ENCODE measurements at regions not wholly inside any gene's neighbourhood (a gene's known extent, or its start where the extent isn't known, plus 50 kb on each side); places are given as distances from the start of the nearest gene placed in this dataset.
A peak's percentile ranks its signal among the peaks of the same experiment; 100 is the strongest.

- peak; percentile 67 for DNase-seq (ENCODE audit: low read depth)
- H3K4me3 ChIP-seq (ENCODE audit: low read depth, low read length) = no peak overlapping the region
- TF ChIP-seq CTCF (conservative IDR thresholded peaks at IDR 0.05; ENCODE audit: low read depth, low read length) = no peak
These were observed 121.1 kb upstream of the IL12B start for GRCh38 chr5:159451197-159452052.

- DNase-seq (ENCODE audit: low read depth) = no peak
- no peak overlapping the region for H3K4me3 ChIP-seq (ENCODE audit: low read depth, low read length)
- TF ChIP-seq CTCF (conservative IDR thresholded peaks at IDR 0.05; ENCODE audit: low read depth, low read length) = no peak
These were observed 122.3 kb upstream of the IL12B start for GRCh38 chr5:159452480-159453167.

- H3K4me3 ChIP-seq (ENCODE audit: low read depth, low read length) = no peak overlapping the region
- DNase-seq (ENCODE audit: low read depth) = no peak
- TF ChIP-seq CTCF (conservative IDR thresholded peaks at IDR 0.05; ENCODE audit: low read depth, low read length) = no peak
These were observed 122.9 kb upstream of the IL12B start for GRCh38 chr5:159453209-159453608.

GRCh38 chr5:159456261-159456660 is 126.0 kb upstream of the IL12B start:
- H3K4me3 ChIP-seq (ENCODE audit: low read depth, low read length) = no peak overlapping the region
- TF ChIP-seq CTCF (conservative IDR thresholded peaks at IDR 0.05; ENCODE audit: low read depth, low read length) = no peak

GRCh38 chr5:159456722-159457465 is 126.6 kb upstream of the IL12B start:
- H3K4me3 ChIP-seq (ENCODE audit: low read depth, low read length) = no peak overlapping the region
- DNase-seq (ENCODE audit: low read depth) = no peak
- no peak for TF ChIP-seq CTCF (conservative IDR thresholded peaks at IDR 0.05; ENCODE audit: low read depth, low read length)

More at GRCh38 chr5:159456261-159456660, 126.0 kb upstream of the IL12B start:
- no peak for DNase-seq (ENCODE audit: low read depth)

DNA sequence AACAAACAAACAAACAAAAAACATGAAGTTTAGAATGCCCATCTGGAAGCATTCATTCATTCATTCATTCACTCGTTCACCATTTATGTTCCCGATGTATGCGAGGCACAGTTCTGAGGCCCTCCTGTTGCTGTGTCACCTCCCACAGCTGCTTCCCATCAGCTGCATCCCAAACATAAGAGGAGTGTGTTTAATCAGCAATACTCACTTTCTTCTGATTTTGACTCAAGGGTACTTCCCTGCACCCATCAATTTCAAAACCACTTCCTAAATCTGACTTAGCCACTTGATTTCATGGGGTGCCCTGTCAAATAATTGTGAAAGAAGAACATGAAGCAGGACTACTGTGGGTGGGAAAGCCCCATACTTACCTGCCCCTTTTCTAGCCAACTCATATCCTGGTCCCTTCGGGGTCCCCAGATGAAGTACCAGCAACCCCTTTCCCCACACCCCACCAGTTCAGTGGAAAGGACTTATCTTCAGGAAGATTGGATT is 128.0 kb upstream of the IL12B start:
- DNase-seq (ENCODE audit: low read depth) = no peak
- no peak overlapping the region for H3K4me3 ChIP-seq (ENCODE audit: low read depth, low read length)
- no peak for TF ChIP-seq CTCF (conservative IDR thresholded peaks at IDR 0.05; ENCODE audit: low read depth, low read length)
